HepG2 (cell line): ENCODE measurements at regions not wholly inside any gene's neighbourhood (a gene's known extent, or its start where the extent isn't known, plus 50 kb on each side); places are given as distances from the start of the nearest gene placed in this dataset.

Experiments used
- ATAC-seq: fragments of 200-7000 bp; cut with Tn5 transposase; 3 replicates; pipeline ENCODE4 v1.9.1; 2020; ENCODE audit warnings: mild to moderate bottlenecking, moderate library complexity
- BruUV-seq: library from RNA; stranded (reverse); fragments of 400-500 nt; replicated peaks from 2 replicates; lab custom pipeline; 2021; lab: Mats Ljungman, UMichigan
- CTCF ChIA-PET: fragments of 300-600 bp; formaldehyde crosslinking; extraction: SDS; loops from one replicate; lab custom pipeline; 2021; ENCODE audit warnings: low total read pairs, inconsistent platforms, low intra/inter-chr PET ratio; lab: Yijun Ruan, JAX
- POLR2A ChIA-PET: fragments of 350-600 bp; sonication (Branson Sonifier 250); formaldehyde crosslinking; loops from one replicate; lab custom pipeline; 2020; ENCODE audit warnings: antibody characterized with exemption, inconsistent platforms; lab: Yijun Ruan, JAX
- DNase-seq: peaks from one replicate; pipeline ENCODE4 v3.0.0-alpha.2; 2015; ENCODE audit warnings: low spot score
- FAIRE-seq: peaks from 3 replicates; lab custom pipeline; 2011; peaks lifted over from hg19 to GRCh38; lab: Jason Lieb, UNC
- H2AFZ ChIP-seq: one replicate; pipeline ENCODE4 v1.6.1; 2011; ENCODE audit warnings: low read length, inconsistent platforms
- H3K27ac ChIP-seq: fragments of 300-600 bp; 3 replicates; pipeline ENCODE4 v1.8.0; 2011; ENCODE audit warnings: mixed run types, mild to moderate bottlenecking, mixed read lengths, low read length, inconsistent platforms; ENCODE audit not compliant: insufficient read depth; ENCODE audit errors: extremely low read length
- H3K27me3 ChIP-seq, 2 experiments: fragments of 200-600 bp in 1 of 2; 2 replicates in 1 of 2; 3 replicates in 1 of 2; pipeline versions ENCODE4 v1.6.0 to v1.8.0; 2011; ENCODE audit warnings: low read length in 2 of 2, mild to moderate bottlenecking in 2 of 2, moderate library complexity in 2 of 2, inconsistent platforms in 1 of 2; ENCODE audit not compliant: insufficient read depth in 2 of 2, control insufficient read depth in 1 of 2
- H3K36me3 ChIP-seq, 2 experiments: fragments of 200-600 bp in 1 of 2; replicated peaks in 1 of 2; 2 replicates in 1 of 2; 3 replicates in 1 of 2; pipeline versions ENCODE4 v1.5.1 to v1.8.0; 2011; ENCODE audit warnings: low read length in 2 of 2, inconsistent platforms in 1 of 2; ENCODE audit not compliant: insufficient read depth in 2 of 2, control insufficient read depth in 1 of 2
- H3K4me1 ChIP-seq: 2 replicates; pipeline ENCODE4 v1.5.1; 2012; ENCODE audit warnings: low read length, inconsistent platforms; ENCODE audit not compliant: insufficient read depth
- H3K4me2 ChIP-seq: 2 replicates; pipeline ENCODE4 v1.6.0; 2011; ENCODE audit warnings: low read depth, low read length, inconsistent platforms
- H3K4me3 ChIP-seq, 3 experiments: fragments of 200-600 bp in 1 of 3; sonication (generic), shearing (Covaris generic) in 1 of 3; replicated peaks in 1 of 3; 2 replicates each; pipeline ENCODE4 v1.5.1; 2011 to 2016; ENCODE audit warnings: low read length in 3 of 3, inconsistent platforms in 2 of 3, low read depth in 2 of 3, mild to moderate bottlenecking in 2 of 3, control low read depth in 1 of 3, mixed read lengths in 1 of 3; ENCODE audit not compliant: insufficient read depth in 1 of 3
- H3K79me2 ChIP-seq: one replicate; pipeline ENCODE4 v1.6.1; 2011; ENCODE audit warnings: low read length, inconsistent platforms; ENCODE audit not compliant: insufficient read depth
- H3K9ac ChIP-seq: 2 replicates; pipeline ENCODE4 v1.6.0; 2011; ENCODE audit warnings: mild to moderate bottlenecking, low read depth, low read length, inconsistent platforms; ENCODE audit not compliant: insufficient read depth
- H3K9me3 ChIP-seq: 2 replicates; pipeline ENCODE4 v1.5.1; 2012; ENCODE audit warnings: mild to moderate bottlenecking, low read length
- H4K20me1 ChIP-seq: 2 replicates; pipeline ENCODE4 v1.6.0; 2011; ENCODE audit warnings: inconsistent platforms, mild to moderate bottlenecking, low read length, moderate library complexity; ENCODE audit not compliant: insufficient read depth
- AGO2 ChIP-seq: fragments of 200-400 bp; formaldehyde crosslinking; optimal IDR thresholded peaks from 2 replicates; pipeline ENCODE3; 2017; ENCODE audit warnings: mild to moderate bottlenecking, low read depth, low read length, moderate library complexity
- AKAP8 ChIP-seq: sonication (generic); formaldehyde crosslinking; IDR thresholded peaks from 2 replicates; pipeline ENCODE4 v1.5.1; 2020; ENCODE audit warnings: mild to moderate bottlenecking, missing genetic modification reagents
- KDM5B ChIP-seq: sonication (generic); formaldehyde crosslinking; IDR thresholded peaks from 2 replicates; pipeline ENCODE4 v1.4.0; 2020; ENCODE audit warnings: missing genetic modification reagents, mild to moderate bottlenecking, borderline replicate concordance
- MEIS2 ChIP-seq: sonication (generic); formaldehyde crosslinking; IDR thresholded peaks from 2 replicates; pipeline ENCODE4 v1.9.0; 2021; ENCODE audit warnings: mild to moderate bottlenecking, missing genetic modification reagents
- MNT ChIP-seq: fragments of 450-650 bp; IDR thresholded peaks from 2 replicates; pipeline ENCODE4 v1.6.1; 2016
- TARDBP ChIP-seq: sonication (generic); formaldehyde crosslinking; IDR thresholded peaks from 2 replicates; pipeline ENCODE4 v1.8.0; 2022; ENCODE audit warnings: mild to moderate bottlenecking, missing genetic modification reagents
- TMF1 ChIP-seq: sonication (generic); formaldehyde crosslinking; IDR thresholded peaks from 2 replicates; pipeline ENCODE4 v1.8.1; 2022; ENCODE audit warnings: low read depth, missing genetic modification reagents
- ZNF552 ChIP-seq: sonication (generic); formaldehyde crosslinking; IDR thresholded peaks from 2 replicates; pipeline ENCODE4 v1.9.0; 2022; ENCODE audit warnings: missing genetic modification reagents, mild to moderate bottlenecking, borderline replicate concordance
- WGBS: methylation state at CpG from one replicate; pipeline ENCODE4 v1.1.6; 2017; ENCODE audit warnings: low lambda C conversion rate; 5-methylcytosine and 5-hydroxymethylcytosine counted together
- in situ Hi-C: cut with HindIII; loops from 2 replicates; pipeline ENCODE4 v1.10.0; 2017; ENCODE audit warnings: low pct_unique_long_range_greater_than_20kb; ENCODE audit not compliant: extremely low pct_ligation_motif_present
- intact Hi-C: fragments of 100-400 bp; cut with micrococcal nuclease; formaldehyde crosslinking; loops from one replicate; pipeline ENCODE4 v1.10.0; 2022; ENCODE audit not compliant: unreplicated experiment

GRCh38 chr3:117597865-117598264, 888.3 kb downstream of the TUSC7 start:
- BruUV-seq = no TSS peak
- no peaks in the 10 kb centered on the region for H3K9me3 ChIP-seq
- H3K36me3 ChIP-seq = no peaks in the 10 kb centered on the region
- no peaks in the 10 kb centered on the region for H3K27me3 ChIP-seq
- POLR2A ChIA-PET = no interaction called here
- H3K79me2 ChIP-seq = no peaks in the 10 kb centered on the region
- intact Hi-C loops = no loop called here
- H3K4me2 ChIP-seq = no peak overlapping the region
- CTCF ChIA-PET = no interaction called here
- H3K4me3 ChIP-seq = no peak overlapping the region
- FAIRE-seq (no peak), DNase-seq (no peak), ATAC-seq (no peak)
- in situ Hi-C loops = no loop called here
- H3K9ac ChIP-seq = no peak overlapping the region
- no peak overlapping the region for H2AFZ ChIP-seq
- H3K27ac ChIP-seq = no peak overlapping the region
- H3K4me1 ChIP-seq = no peaks in the 10 kb centered on the region
- TF ChIP-seq AGO2 = no peak
- TF ChIP-seq TARDBP = no peak
- TF ChIP-seq AKAP8 (CRISPR knock-in tag) = no peak
- no peak for TF ChIP-seq MEIS2
- TF ChIP-seq ZNF552 = no peak
- TF ChIP-seq TMF1 (CRISPR knock-in tag) = no peak
- no peak for TF ChIP-seq MNT
- 0% methylated on average over 1 of the region's 1 CpG for WGBS
- no peaks in the 10 kb centered on the region for H4K20me1 ChIP-seq

- Histone ChIP-seq H3K36me3 (no peaks in the 10 kb centered on the region), H3K27ac (no peak overlapping the region), H4K20me1 (no peaks in the 10 kb centered on the region), H3K4me1 (no peaks in the 10 kb centered on the region), H3K4me2 (no peak overlapping the region), H3K4me3 (no peak overlapping the region), H3K79me2 (no peaks in the 10 kb centered on the region), H2AFZ (no peak overlapping the region), H3K27me3 (no peaks in the 10 kb centered on the region), H3K9ac (no peak overlapping the region), H3K9me3 (no peaks in the 10 kb centered on the region)
- WGBS = 0% methylated on average over 3 of the region's 3 CpGs
- no peak for FAIRE-seq
- CTCF ChIA-PET = no interaction called here
- no peak for DNase-seq
- TF ChIP-seq KDM5B (CRISPR knock-in tag) = no peak
- no peak for ATAC-seq
- intact Hi-C loops = no loop called here
- POLR2A ChIA-PET = no interaction called here
- in situ Hi-C loops = no loop called here
- BruUV-seq = no TSS peak
Measured at GRCh38 chr3:117600112-117600511, 890.5 kb downstream of the TUSC7 start.
